HEK293 (cell line): ENCODE measurements at regions not wholly inside any gene's neighbourhood (a gene's known extent, or its start where the extent isn't known, plus 50 kb on each side); places are given as distances from the start of the nearest gene placed in this dataset.

Experiments used
- CTCF ChIA-PET: fragments of 350-600 bp; formaldehyde crosslinking; extraction: SDS; loops from one replicate; lab custom pipeline; 2021; ENCODE audit warnings: antibody characterized with exemption; lab: Yijun Ruan, JAX
- POLR2A ChIA-PET: fragments of 300-600 bp; formaldehyde crosslinking; extraction: SDS; loops from one replicate; lab custom pipeline; 2020; ENCODE audit warnings: antibody characterized with exemption, inconsistent platforms; lab: Yijun Ruan, JAX
- H3K27ac ChIP-seq: fragments of 200-500 bp; sonication (Bioruptor generic); 2 replicates; pipeline ENCODE4 v1.5.1; 2014; ENCODE audit warnings: low read depth, low read length, control low read depth, inconsistent platforms; ENCODE audit errors: extremely low read depth
- H3K36me3 ChIP-seq, 2 experiments: fragments of 200-500 bp in 1 of 2; sonication (Bioruptor generic) in 1 of 2; 1 replicate in 1 of 2; 2 replicates in 1 of 2; pipeline ENCODE4 v1.5.1; 2014 to 2017; ENCODE audit warnings: inconsistent platforms in 2 of 2, low read length in 2 of 2; ENCODE audit not compliant: control insufficient read depth in 2 of 2, insufficient read depth in 1 of 2
- H3K4me1 ChIP-seq: fragments of 200-500 bp; sonication (Bioruptor generic); 2 replicates; pipeline ENCODE4 v1.5.1; 2014; ENCODE audit warnings: mild to moderate bottlenecking, low read length, inconsistent platforms; ENCODE audit not compliant: control insufficient read depth, insufficient read depth
- H3K4me3 ChIP-seq: 2 replicates; pipeline ENCODE4 v1.5.1; 2011; ENCODE audit warnings: low read depth, mild to moderate bottlenecking, control low read depth, low read length, moderate library complexity
- H3K9me3 ChIP-seq: fragments of 200-500 bp; sonication (Bioruptor generic); 2 replicates; pipeline ENCODE4 v1.5.1; 2014; ENCODE audit warnings: low read depth, low read length, inconsistent platforms; ENCODE audit not compliant: control insufficient read depth, insufficient read depth
- GLIS1 ChIP-seq: fragments of 450-650 bp; formaldehyde crosslinking; IDR thresholded peaks from 2 replicates; pipeline ENCODE4 v1.5.1; 2016; ENCODE audit warnings: missing biosample characterization, missing genetic modification characterization
- OVOL3 ChIP-seq: fragments of 450-650 bp; formaldehyde crosslinking; IDR thresholded peaks from 2 replicates; pipeline ENCODE4 v1.5.1; 2016; ENCODE audit warnings: missing biosample characterization, missing genetic modification characterization
- REPIN1 ChIP-seq: fragments of 450-650 bp; formaldehyde crosslinking; IDR thresholded peaks from 2 replicates; pipeline ENCODE4 v1.5.1; 2017; ENCODE audit warnings: missing biosample characterization, missing genetic modification characterization, low read depth
- ZFP37 ChIP-seq: fragments of 450-650 bp; formaldehyde crosslinking; IDR thresholded peaks from 2 replicates; pipeline ENCODE4 v1.5.1; 2016; ENCODE audit warnings: missing biosample characterization, missing genetic modification characterization
- ZNF121 ChIP-seq: fragments of 450-650 bp; formaldehyde crosslinking; IDR thresholded peaks from 2 replicates; pipeline ENCODE4 v1.5.1; 2016; ENCODE audit warnings: missing biosample characterization, missing genetic modification characterization
- ZNF211 ChIP-seq: fragments of 450-650 bp; formaldehyde crosslinking; IDR thresholded peaks from 2 replicates; pipeline ENCODE4 v1.5.1; 2016; ENCODE audit warnings: low read depth, missing biosample characterization, missing genetic modification characterization
- ZNF214 ChIP-seq: fragments of 450-650 bp; formaldehyde crosslinking; IDR thresholded peaks from 2 replicates; pipeline ENCODE4 v1.5.1; 2017; ENCODE audit warnings: missing biosample characterization, mild to moderate bottlenecking, missing genetic modification characterization, borderline replicate concordance
- ZNF221 ChIP-seq: fragments of 450-650 bp; formaldehyde crosslinking; IDR thresholded peaks from 2 replicates; pipeline ENCODE4 v1.5.1; 2017; ENCODE audit warnings: missing biosample characterization, missing genetic modification characterization, borderline replicate concordance
- ZNF426 ChIP-seq: fragments of 450-650 bp; formaldehyde crosslinking; IDR thresholded peaks from 2 replicates; pipeline ENCODE4 v1.5.1; 2017; ENCODE audit warnings: missing biosample characterization, missing genetic modification characterization, mild to moderate bottlenecking, inconsistent platforms, moderate library complexity
- ZNF48 ChIP-seq: fragments of 450-650 bp; formaldehyde crosslinking; IDR thresholded peaks from 2 replicates; pipeline ENCODE4 v1.5.1; 2016; ENCODE audit warnings: missing biosample characterization, missing genetic modification characterization
- ZNF571 ChIP-seq: fragments of 450-650 bp; formaldehyde crosslinking; IDR thresholded peaks from 2 replicates; pipeline ENCODE4 v1.5.0; 2017; ENCODE audit warnings: missing biosample characterization, missing genetic modification characterization
- ZNF791 ChIP-seq: fragments of 450-650 bp; formaldehyde crosslinking; IDR thresholded peaks from 2 replicates; pipeline ENCODE4 v1.5.1; 2016; ENCODE audit warnings: missing biosample characterization, missing genetic modification characterization
- ZNF843 ChIP-seq: fragments of 450-650 bp; formaldehyde crosslinking; IDR thresholded peaks from 2 replicates; pipeline ENCODE4 v1.5.1; 2016; ENCODE audit warnings: missing biosample characterization, missing genetic modification characterization
- TF ChIP-seq, protein P1 (sequence below): fragments of 450-650 bp; formaldehyde crosslinking; IDR thresholded peaks from 2 replicates; pipeline ENCODE4 v1.5.1; 2016; ENCODE audit warnings: missing biosample characterization, missing genetic modification characterization
- TF ChIP-seq, protein P2 (sequence below): fragments of 450-650 bp; formaldehyde crosslinking; IDR thresholded peaks from 2 replicates; pipeline ENCODE4 v1.5.1; 2016; ENCODE audit warnings: missing biosample characterization, missing genetic modification characterization, low read depth
- TF ChIP-seq, protein P3 (sequence below): fragments of 450-650 bp; formaldehyde crosslinking; conservative IDR thresholded peaks from 2 replicates; pipeline ENCODE4 v1.5.1; 2016; ENCODE audit warnings: low read depth, missing biosample characterization, missing genetic modification characterization
- TF ChIP-seq, protein P4 (sequence below): fragments of 450-650 bp; formaldehyde crosslinking; IDR thresholded peaks from 2 replicates; pipeline ENCODE4 v1.5.1; 2016; ENCODE audit warnings: missing biosample characterization, missing genetic modification characterization
- TF ChIP-seq, protein P5 (sequence below): fragments of 450-650 bp; formaldehyde crosslinking; IDR thresholded peaks from 2 replicates; pipeline ENCODE4 v1.5.1; 2016; ENCODE audit warnings: missing biosample characterization, missing genetic modification characterization, low read depth

DNA sequence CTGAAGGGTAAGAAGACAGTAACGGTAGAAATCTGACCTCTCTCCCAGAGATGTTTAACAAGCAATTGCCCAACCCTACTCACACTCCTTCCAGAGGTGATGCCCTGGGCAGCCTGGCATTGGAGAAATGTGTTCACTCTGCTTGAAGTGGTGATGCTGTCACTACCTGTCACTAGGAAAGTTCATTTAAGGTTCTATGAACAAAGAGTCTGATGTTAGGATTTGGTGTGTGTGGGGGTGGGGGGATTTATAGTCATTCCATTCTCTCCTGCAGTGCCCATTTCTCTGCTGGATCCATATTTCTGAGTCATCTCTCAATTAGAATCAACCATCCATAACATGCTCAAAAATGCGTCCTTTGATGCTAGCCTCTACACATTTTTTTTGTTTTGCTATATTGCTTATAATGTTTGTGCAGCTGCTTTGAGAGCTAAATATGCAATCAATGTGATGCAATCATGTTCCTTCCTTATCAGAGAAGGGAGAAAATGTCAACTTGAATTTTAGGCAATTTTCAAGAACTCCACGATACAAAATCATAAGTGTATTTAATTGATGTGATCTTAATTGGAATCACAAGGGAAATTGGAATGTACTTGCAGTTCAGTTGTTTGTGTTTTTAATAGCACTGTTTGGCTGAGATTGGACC is 173.9 kb downstream of the DUSP10 start:
- H3K4me1 ChIP-seq, result 0 out of 2 replicates have a peak, but pooled peaks cover 2% of the 10 kb centered on the region
- H3K4me3 ChIP-seq, result no peak overlapping the region
- no peak overlapping the region for H3K27ac ChIP-seq
- ChIA-PET CTCF (interaction anchor here (0.9 kb wide), 1 partner anchor 25 kb away, joined by 3 read pairs; no protein-coding TSS in a partner anchor), POLR2A (no interaction called here)
- no peak for TF ChIP-seq ZFP37 (tag by site-specific recombination)
- TF ChIP-seq GLIS1 (tag by site-specific recombination), result no peak
- TF ChIP-seq, protein P1, sequence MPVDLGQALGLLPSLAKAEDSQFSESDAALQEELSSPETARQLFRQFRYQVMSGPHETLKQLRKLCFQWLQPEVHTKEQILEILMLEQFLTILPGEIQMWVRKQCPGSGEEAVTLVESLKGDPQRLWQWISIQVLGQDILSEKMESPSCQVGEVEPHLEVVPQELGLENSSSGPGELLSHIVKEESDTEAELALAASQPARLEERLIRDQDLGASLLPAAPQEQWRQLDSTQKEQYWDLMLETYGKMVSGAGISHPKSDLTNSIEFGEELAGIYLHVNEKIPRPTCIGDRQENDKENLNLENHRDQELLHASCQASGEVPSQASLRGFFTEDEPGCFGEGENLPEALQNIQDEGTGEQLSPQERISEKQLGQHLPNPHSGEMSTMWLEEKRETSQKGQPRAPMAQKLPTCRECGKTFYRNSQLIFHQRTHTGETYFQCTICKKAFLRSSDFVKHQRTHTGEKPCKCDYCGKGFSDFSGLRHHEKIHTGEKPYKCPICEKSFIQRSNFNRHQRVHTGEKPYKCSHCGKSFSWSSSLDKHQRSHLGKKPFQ (tag by site-specific recombination), result no peak
- no peak for TF ChIP-seq ZNF221 (tag by site-specific recombination)
- no peak for TF ChIP-seq ZNF121 (tag by site-specific recombination)
- TF ChIP-seq, protein P2, sequence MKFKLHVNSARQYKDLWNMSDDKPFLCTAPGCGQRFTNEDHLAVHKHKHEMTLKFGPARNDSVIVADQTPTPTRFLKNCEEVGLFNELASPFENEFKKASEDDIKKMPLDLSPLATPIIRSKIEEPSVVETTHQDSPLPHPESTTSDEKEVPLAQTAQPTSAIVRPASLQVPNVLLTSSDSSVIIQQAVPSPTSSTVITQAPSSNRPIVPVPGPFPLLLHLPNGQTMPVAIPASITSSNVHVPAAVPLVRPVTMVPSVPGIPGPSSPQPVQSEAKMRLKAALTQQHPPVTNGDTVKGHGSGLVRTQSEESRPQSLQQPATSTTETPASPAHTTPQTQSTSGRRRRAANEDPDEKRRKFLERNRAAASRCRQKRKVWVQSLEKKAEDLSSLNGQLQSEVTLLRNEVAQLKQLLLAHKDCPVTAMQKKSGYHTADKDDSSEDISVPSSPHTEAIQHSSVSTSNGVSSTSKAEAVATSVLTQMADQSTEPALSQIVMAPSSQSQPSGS (tag by site-specific recombination), result no peak
- no peak for TF ChIP-seq ZNF214 (tag by site-specific recombination)
- TF ChIP-seq ZNF791 (tag by site-specific recombination), result no peak
- no peak for TF ChIP-seq OVOL3 (tag by site-specific recombination)
- TF ChIP-seq ZNF843 (tag by site-specific recombination), result no peak
- no peaks in the 10 kb centered on the region for H3K9me3 ChIP-seq
- H3K36me3 ChIP-seq, result no peaks in the 10 kb centered on the region

DNA sequence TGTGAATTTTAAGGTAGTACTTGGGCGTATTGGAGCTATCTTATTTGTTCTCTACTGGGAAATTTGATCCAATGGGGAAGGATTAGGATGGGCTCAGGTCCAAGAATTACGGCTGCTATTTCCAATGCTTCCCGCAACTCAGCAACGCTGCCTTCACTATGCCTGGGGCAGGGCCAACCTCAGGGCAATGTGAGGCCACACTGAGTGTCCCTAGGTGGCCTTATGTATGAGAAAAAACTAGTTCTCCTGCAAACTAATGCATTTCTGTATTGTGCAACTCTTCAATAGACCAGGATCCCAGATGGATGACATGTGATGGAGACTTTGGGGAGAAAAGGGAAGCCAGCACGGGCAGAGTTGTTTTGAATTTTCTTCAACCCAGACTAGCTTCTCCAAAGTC is 168.1 kb downstream of the DUSP10 start:
- POLR2A ChIA-PET, result interaction anchor here (1.5 kb wide), 1 partner anchor 168 kb away, joined by 5 read pairs; the partner anchor contains the start of gene DUSP10
- H3K36me3 ChIP-seq, result no peaks in the 10 kb centered on the region
- H3K9me3 ChIP-seq, result no peaks in the 10 kb centered on the region
- H3K27ac ChIP-seq, result no peak overlapping the region
- no peak overlapping the region for H3K4me3 ChIP-seq
- TF ChIP-seq, protein P3, sequence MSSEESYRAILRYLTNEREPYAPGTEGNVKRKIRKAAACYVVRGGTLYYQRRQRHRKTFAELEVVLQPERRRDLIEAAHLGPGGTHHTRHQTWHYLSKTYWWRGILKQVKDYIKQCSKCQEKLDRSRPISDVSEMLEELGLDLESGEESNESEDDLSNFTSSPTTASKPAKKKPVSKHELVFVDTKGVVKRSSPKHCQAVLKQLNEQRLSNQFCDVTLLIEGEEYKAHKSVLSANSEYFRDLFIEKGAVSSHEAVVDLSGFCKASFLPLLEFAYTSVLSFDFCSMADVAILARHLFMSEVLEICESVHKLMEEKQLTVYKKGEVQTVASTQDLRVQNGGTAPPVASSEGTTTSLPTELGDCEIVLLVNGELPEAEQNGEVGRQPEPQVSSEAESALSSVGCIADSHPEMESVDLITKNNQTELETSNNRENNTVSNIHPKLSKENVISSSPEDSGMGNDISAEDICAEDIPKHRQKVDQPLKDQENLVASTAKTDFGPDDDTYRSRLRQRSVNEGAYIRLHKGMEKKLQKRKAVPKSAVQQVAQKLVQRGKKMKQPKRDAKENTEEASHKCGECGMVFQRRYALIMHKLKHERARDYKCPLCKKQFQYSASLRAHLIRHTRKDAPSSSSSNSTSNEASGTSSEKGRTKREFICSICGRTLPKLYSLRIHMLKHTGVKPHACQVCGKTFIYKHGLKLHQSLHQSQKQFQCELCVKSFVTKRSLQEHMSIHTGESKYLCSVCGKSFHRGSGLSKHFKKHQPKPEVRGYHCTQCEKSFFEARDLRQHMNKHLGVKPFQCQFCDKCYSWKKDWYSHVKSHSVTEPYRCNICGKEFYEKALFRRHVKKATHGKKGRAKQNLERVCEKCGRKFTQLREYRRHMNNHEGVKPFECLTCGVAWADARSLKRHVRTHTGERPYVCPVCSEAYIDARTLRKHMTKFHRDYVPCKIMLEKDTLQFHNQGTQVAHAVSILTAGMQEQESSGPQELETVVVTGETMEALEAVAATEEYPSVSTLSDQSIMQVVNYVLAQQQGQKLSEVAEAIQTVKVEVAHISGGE (tag by site-specific recombination), result no peak
- TF ChIP-seq ZNF426 (tag by site-specific recombination) (no peak), ZNF48 (tag by site-specific recombination) (no peak), ZNF571 (tag by site-specific recombination) (no peak), REPIN1 (tag by site-specific recombination) (no peak), ZNF211 (tag by site-specific recombination) (no peak)
- TF ChIP-seq, protein P4, sequence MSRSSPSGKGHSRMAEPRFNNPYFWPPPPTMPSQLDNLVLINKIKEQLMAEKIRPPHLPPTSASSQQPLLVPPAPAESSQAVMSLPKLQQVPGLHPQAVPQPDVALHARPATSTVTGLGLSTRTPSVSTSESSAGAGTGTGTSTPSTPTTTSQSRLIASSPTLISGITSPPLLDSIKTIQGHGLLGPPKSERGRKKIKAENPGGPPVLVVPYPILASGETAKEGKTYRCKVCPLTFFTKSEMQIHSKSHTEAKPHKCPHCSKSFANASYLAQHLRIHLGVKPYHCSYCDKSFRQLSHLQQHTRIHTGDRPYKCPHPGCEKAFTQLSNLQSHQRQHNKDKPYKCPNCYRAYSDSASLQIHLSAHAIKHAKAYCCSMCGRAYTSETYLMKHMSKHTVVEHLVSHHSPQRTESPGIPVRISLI (tag by site-specific recombination), result no peak
- TF ChIP-seq, protein P5, sequence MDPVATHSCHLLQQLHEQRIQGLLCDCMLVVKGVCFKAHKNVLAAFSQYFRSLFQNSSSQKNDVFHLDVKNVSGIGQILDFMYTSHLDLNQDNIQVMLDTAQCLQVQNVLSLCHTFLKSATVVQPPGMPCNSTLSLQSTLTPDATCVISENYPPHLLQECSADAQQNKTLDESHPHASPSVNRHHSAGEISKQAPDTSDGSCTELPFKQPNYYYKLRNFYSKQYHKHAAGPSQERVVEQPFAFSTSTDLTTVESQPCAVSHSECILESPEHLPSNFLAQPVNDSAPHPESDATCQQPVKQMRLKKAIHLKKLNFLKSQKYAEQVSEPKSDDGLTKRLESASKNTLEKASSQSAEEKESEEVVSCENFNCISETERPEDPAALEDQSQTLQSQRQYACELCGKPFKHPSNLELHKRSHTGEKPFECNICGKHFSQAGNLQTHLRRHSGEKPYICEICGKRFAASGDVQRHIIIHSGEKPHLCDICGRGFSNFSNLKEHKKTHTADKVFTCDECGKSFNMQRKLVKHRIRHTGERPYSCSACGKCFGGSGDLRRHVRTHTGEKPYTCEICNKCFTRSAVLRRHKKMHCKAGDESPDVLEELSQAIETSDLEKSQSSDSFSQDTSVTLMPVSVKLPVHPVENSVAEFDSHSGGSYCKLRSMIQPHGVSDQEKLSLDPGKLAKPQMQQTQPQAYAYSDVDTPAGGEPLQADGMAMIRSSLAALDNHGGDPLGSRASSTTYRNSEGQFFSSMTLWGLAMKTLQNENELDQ (tag by site-specific recombination), result no peak
- TF ChIP-seq, all 188 proteins: peak for 0
- CTCF ChIA-PET, result interaction anchor here (0.8 kb wide), 1 partner anchor 72 kb away, joined by 3 read pairs; no protein-coding TSS in a partner anchor
- H3K4me1 ChIP-seq, result peaks cover 17% of the 10 kb centered on the region
